ENCODE measurements at regions not wholly inside any gene's neighbourhood (a gene's known extent, or its start where the extent isn't known, plus 50 kb on each side); places are given as distances from the start of the nearest gene placed in this dataset.

DNA sequence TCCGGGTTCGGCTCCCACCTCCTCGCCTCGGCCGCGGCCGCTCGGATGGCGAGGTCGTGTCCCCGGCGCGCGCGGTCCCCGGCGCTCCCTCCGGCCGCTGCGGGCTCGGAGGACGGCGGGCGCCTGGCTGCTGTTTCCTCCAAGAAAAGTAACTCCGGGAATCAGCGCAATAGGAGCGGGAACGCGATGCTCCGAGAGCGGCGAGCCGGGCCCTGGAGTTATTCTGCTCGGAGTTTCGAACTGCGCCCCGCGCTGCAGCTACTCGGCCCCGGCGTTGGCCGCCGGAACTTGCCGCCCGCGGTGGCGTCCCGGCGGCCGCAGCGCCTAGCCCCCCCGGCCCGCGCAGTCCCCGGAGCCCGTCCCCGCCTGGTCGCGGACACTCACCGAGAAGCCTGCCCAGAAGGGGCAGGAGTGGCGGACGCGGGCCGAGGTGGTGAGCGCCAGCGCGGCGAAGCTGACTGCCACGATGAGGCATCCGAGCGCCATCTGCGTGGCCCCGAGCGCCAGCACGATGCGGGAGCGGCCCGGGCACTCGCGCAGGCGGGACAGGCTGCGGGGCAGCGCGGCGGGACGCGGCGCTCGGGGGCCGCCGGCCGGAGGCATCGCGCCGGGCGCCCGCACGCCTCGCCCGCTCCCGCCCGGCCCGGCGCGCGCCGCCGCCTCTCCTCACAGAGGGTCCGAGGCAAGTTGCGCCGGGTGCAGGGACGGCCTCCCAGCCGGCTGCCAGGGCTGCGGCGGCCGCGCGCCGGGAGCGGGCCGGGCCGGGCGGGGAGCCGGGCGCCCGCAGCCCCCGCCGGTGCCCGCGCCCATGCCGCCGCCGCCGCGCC is 251.9 kb downstream of the TJP1 start:
- Histone ChIP-seq H4K20me1 (ENCODE audit: low read depth) (peaks cover 23% of the 10 kb centered on the region), H3K27ac (no peak overlapping the region), H3K4me1 (peaks cover 17% of the 10 kb centered on the region), H3K36me3 (no peaks in the 10 kb centered on the region), H3K9ac (no peak overlapping the region), H3K4me2 (peak overlapping the region; percentile 95), H3F3A (ENCODE audit: low read depth) (peaks cover 27% of the 10 kb centered on the region), H3K9me3 (ENCODE audit: low read depth) (no peaks in the 10 kb centered on the region), H2AFZ (replicated peaks) (peak overlapping the region; percentile 97), H3K79me2 (ENCODE audit: low read depth) (no peaks in the 10 kb centered on the region), H3K27me3 (peaks cover 62% of the 10 kb centered on the region), H3K4me3 (peak overlapping the region; percentile 75)
- DNase-seq (ENCODE audit: low spot score): peak; percentile 67
- no peak overlapping the region for H3K4me3 Mint-ChIP-seq
- H3K4me1 Mint-ChIP-seq: peaks cover 26% of the 10 kb centered on the region
- peaks cover 2% of the 10 kb centered on the region for H3K9me3 Mint-ChIP-seq
- no peaks in the 10 kb centered on the region for H3K36me3 Mint-ChIP-seq
- peaks cover 6% of the 10 kb centered on the region for H3K27me3 Mint-ChIP-seq (ENCODE audit: insufficient read depth, low read depth)
- H3K27ac Mint-ChIP-seq: no peak overlapping the region
- TF ChIP-seq EZH2 (IDR thresholded peaks at IDR 0.05) (peak; percentile 28), EZH2phosphoT487 (IDR thresholded peaks at IDR 0.05) (no peak)
- TF ChIP-seq, protein P1, sequence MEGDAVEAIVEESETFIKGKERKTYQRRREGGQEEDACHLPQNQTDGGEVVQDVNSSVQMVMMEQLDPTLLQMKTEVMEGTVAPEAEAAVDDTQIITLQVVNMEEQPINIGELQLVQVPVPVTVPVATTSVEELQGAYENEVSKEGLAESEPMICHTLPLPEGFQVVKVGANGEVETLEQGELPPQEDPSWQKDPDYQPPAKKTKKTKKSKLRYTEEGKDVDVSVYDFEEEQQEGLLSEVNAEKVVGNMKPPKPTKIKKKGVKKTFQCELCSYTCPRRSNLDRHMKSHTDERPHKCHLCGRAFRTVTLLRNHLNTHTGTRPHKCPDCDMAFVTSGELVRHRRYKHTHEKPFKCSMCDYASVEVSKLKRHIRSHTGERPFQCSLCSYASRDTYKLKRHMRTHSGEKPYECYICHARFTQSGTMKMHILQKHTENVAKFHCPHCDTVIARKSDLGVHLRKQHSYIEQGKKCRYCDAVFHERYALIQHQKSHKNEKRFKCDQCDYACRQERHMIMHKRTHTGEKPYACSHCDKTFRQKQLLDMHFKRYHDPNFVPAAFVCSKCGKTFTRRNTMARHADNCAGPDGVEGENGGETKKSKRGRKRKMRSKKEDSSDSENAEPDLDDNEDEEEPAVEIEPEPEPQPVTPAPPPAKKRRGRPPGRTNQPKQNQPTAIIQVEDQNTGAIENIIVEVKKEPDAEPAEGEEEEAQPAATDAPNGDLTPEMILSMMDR (IDR thresholded peaks at IDR 0.05): no peak

DNA sequence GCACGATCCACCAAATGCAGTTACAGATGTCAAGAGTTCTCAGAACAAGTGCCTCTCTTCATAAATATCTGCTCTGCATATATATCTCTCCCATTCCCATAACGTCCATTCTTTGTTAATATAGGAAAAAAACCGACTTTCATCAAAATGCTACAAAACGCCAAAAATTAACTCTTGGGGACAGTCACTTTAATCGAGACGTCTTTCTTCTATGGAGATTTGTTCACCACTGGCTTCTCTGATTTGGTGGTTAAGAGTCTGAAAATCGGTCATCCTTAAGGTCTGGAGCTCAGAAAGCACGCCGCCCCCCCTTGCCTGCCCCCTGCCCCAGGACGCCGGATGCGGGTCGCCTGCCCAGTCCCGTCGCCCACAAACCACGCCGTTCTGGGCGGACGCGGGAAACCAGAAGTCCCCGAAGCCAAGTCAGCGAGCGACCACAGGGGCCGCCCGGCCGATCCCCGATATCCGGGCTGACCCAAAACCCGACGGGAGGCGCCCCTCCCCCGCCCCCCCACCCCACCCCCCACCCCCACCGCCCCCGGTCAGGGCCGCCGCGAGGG is 252.7 kb downstream of the TJP1 start:
- H4K20me1 ChIP-seq (ENCODE audit: low read depth): peaks cover 23% of the 10 kb centered on the region
- H3K4me2 ChIP-seq: peak overlapping the region; percentile 95
- TF ChIP-seq EZH2phosphoT487 (IDR thresholded peaks at IDR 0.05) (no peak), EZH2 (IDR thresholded peaks at IDR 0.05) (peak; percentile 85)
- TF ChIP-seq, protein P1 (IDR thresholded peaks at IDR 0.05): no peak
- no peaks in the 10 kb centered on the region for H3K36me3 ChIP-seq
- peak overlapping the region; percentile 91 for H3K4me3 Mint-ChIP-seq
- peak; percentile 69 for DNase-seq (ENCODE audit: low spot score)
- H3K4me1 Mint-ChIP-seq: peaks cover 26% of the 10 kb centered on the region
- peaks cover 27% of the 10 kb centered on the region for H3F3A ChIP-seq (ENCODE audit: low read depth)
- peaks cover 17% of the 10 kb centered on the region for H3K4me1 ChIP-seq
- H3K27ac Mint-ChIP-seq: no peak overlapping the region
- no peak overlapping the region for H3K9ac ChIP-seq
- H3K27me3 ChIP-seq: peaks cover 60% of the 10 kb centered on the region
- H2AFZ ChIP-seq (replicated peaks): peak overlapping the region; percentile 97
- H3K79me2 ChIP-seq (ENCODE audit: low read depth): no peaks in the 10 kb centered on the region
- H3K9me3 Mint-ChIP-seq: peaks cover 2% of the 10 kb centered on the region
- H3K36me3 Mint-ChIP-seq: no peaks in the 10 kb centered on the region
- no peaks in the 10 kb centered on the region for H3K9me3 ChIP-seq (ENCODE audit: low read depth)
- H3K4me3 ChIP-seq: peak overlapping the region; percentile 75
- H3K27ac ChIP-seq: no peak overlapping the region
- peaks cover 6% of the 10 kb centered on the region for H3K27me3 Mint-ChIP-seq (ENCODE audit: insufficient read depth, low read depth)

DNA sequence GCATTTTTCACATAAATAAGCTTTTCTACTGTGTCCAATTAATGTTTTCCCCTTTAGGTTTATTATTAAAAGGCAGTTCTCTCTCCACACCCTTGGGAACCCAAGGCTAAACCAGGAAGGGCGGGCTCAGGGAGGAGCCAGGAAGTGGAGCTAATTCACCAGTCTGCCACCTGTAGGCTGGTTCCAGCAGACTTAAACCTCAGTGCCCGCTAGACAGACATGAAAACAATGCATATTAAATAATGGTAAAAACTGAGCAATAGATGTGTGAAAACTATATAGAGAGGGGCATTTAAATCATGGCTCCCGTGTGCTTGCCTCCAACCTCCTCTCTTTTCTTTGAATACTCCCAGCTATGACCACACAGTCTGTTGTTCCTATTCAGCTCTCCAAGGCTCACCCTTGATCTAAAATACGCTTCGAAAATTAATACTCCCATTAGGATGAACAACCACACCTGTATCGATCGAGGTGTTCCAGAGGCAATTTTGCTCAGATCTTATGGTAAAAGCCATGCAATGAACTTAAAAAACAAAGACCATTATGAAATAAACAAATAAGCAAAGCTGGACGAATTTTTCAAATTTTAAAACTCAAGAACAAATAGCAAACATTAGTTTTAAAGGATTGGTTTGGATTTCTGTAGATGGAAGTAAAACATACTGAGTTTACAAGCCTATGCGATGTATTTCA is 253.3 kb downstream of the TJP1 start:
- H3K4me1 ChIP-seq: peaks cover 17% of the 10 kb centered on the region
- no peak overlapping the region for H3K27ac ChIP-seq
- no peak for TF ChIP-seq EZH2 (IDR thresholded peaks at IDR 0.05)
- TF ChIP-seq, protein P1 (IDR thresholded peaks at IDR 0.05): peak; percentile 54
- Mint-ChIP-seq H3K27ac (no peak overlapping the region), H3K9me3 (peaks cover 5% of the 10 kb centered on the region), H3K27me3 (ENCODE audit: insufficient read depth, low read depth) (peaks cover 6% of the 10 kb centered on the region), H3K36me3 (no peaks in the 10 kb centered on the region), H3K4me1 (peaks cover 26% of the 10 kb centered on the region), H3K4me3 (peak overlapping the region; percentile 91)
- peaks cover 55% of the 10 kb centered on the region for H3K27me3 ChIP-seq
- H3K4me2 ChIP-seq: peak overlapping the region; percentile 95
- H2AFZ ChIP-seq (replicated peaks): no peak overlapping the region
- peaks cover 23% of the 10 kb centered on the region for H4K20me1 ChIP-seq (ENCODE audit: low read depth)
- no peaks in the 10 kb centered on the region for H3K79me2 ChIP-seq (ENCODE audit: low read depth)
- H3K4me3 ChIP-seq: peak overlapping the region; percentile 75
- H3K9me3 ChIP-seq (ENCODE audit: low read depth): no peaks in the 10 kb centered on the region
- DNase-seq (ENCODE audit: low spot score): peak; percentile 60
- H3K36me3 ChIP-seq: no peaks in the 10 kb centered on the region
- no peak overlapping the region for H3K9ac ChIP-seq
- peaks cover 27% of the 10 kb centered on the region for H3F3A ChIP-seq (ENCODE audit: low read depth)
